ENCODE measurements at regions not wholly inside any gene's neighbourhood (a gene's known extent, or its start where the extent isn't known, plus 50 kb on each side); places are given as distances from the start of the nearest gene placed in this dataset.

DNA sequence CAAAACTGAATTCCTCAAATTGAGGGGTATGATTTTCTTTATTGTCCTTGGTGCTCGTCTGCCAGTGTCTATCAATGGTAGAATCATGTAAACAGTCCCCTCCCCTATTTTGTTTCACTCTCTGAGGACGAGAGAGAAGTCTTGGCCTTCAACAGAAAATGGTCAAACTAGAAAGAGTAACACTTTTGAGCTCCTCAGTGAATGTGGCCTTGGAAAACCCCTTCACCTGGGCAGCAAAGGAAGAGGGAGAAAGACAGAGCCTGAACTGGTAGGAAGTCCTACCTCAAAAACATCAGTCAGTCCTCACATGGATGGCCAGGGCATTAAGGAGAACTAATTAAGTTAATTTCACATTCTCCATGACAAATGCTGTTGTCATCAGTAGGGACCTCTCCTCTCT is 86.1 kb upstream of the TOP3B start:
- H3K27ac ChIP-seq (replicated peaks): no peak overlapping the region
- no peak for DNase-seq (ENCODE audit: low read depth in 1 of 2, low spot score in 1 of 2)
- no peaks in the 10 kb centered on the region for H3K27me3 ChIP-seq (ENCODE audit: insufficient read depth, poor library complexity, severe bottlenecking)
- TF ChIP-seq REST (IDR thresholded peaks at IDR 0.05; ENCODE audit: insufficient replicate concordance, low read depth): no peak
- TF ChIP-seq SPI1 (IDR thresholded peaks at IDR 0.05; ENCODE audit: borderline replicate concordance, low read depth): no peak
- TF ChIP-seq POLR2AphosphoS5 (IDR thresholded peaks at IDR 0.05; ENCODE audit: low read depth): no peak
- TF ChIP-seq, protein P1, sequence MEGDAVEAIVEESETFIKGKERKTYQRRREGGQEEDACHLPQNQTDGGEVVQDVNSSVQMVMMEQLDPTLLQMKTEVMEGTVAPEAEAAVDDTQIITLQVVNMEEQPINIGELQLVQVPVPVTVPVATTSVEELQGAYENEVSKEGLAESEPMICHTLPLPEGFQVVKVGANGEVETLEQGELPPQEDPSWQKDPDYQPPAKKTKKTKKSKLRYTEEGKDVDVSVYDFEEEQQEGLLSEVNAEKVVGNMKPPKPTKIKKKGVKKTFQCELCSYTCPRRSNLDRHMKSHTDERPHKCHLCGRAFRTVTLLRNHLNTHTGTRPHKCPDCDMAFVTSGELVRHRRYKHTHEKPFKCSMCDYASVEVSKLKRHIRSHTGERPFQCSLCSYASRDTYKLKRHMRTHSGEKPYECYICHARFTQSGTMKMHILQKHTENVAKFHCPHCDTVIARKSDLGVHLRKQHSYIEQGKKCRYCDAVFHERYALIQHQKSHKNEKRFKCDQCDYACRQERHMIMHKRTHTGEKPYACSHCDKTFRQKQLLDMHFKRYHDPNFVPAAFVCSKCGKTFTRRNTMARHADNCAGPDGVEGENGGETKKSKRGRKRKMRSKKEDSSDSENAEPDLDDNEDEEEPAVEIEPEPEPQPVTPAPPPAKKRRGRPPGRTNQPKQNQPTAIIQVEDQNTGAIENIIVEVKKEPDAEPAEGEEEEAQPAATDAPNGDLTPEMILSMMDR (IDR thresholded peaks at IDR 0.05; ENCODE audit: insufficient read depth, low read length): no peak
- no peak for TF ChIP-seq GABPA (IDR thresholded peaks at IDR 0.05; ENCODE audit: low read depth)
- no peak overlapping the region for H3K4me3 ChIP-seq (replicated peaks; ENCODE audit: insufficient read depth, low read length)

DNA sequence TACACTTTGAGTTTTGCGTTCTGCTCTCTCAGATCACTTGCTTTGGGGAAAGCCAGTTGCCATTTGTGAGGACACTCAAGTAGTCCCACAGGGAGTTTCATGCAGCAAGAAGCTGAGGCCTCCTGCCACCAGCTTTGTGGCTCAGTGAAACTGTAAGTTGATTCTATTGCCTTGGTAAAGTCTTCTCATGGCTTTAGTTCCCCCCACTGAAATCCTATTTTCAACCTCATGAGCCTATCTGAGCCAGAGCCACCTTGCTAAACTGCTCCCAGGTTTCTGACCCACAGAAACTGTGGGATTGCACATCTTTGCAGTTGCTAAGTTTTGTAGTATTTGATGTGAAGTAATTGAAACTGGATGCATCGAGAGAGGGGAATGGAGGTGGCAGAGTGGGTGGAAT is 85.4 kb upstream of the TOP3B start:
- H3K4me3 ChIP-seq (replicated peaks; ENCODE audit: insufficient read depth, low read length): no peak overlapping the region
- no peak for DNase-seq (ENCODE audit: low read depth in 1 of 2, low spot score in 1 of 2)
- no peaks in the 10 kb centered on the region for H3K27me3 ChIP-seq (ENCODE audit: insufficient read depth, poor library complexity, severe bottlenecking)
- H3K27ac ChIP-seq (replicated peaks): no peak overlapping the region
- TF ChIP-seq GABPA (IDR thresholded peaks at IDR 0.05; ENCODE audit: low read depth) (no peak), REST (IDR thresholded peaks at IDR 0.05; ENCODE audit: insufficient replicate concordance, low read depth) (no peak), SPI1 (IDR thresholded peaks at IDR 0.05; ENCODE audit: borderline replicate concordance, low read depth) (no peak), POLR2AphosphoS5 (IDR thresholded peaks at IDR 0.05; ENCODE audit: low read depth) (no peak)
- TF ChIP-seq, protein P1 (IDR thresholded peaks at IDR 0.05; ENCODE audit: insufficient read depth, low read length): no peak

GRCh38 chr22:22067192-22067591 is 84.6 kb upstream of the TOP3B start:
- Histone ChIP-seq H3K4me3 (replicated peaks; ENCODE audit: insufficient read depth, low read length) (no peak overlapping the region), H3K27me3 (ENCODE audit: insufficient read depth, poor library complexity, severe bottlenecking) (no peaks in the 10 kb centered on the region), H3K27ac (replicated peaks) (no peak overlapping the region)
- DNase-seq (ENCODE audit: low read depth in 1 of 2, low spot score in 1 of 2): no peak
- TF ChIP-seq POLR2AphosphoS5 (IDR thresholded peaks at IDR 0.05; ENCODE audit: low read depth) (no peak), REST (IDR thresholded peaks at IDR 0.05; ENCODE audit: insufficient replicate concordance, low read depth) (no peak)
- TF ChIP-seq, protein P1 (IDR thresholded peaks at IDR 0.05; ENCODE audit: insufficient read depth, low read length): no peak
